GM18499 (cell line): ENCODE measurements at regions not wholly inside any gene's neighbourhood (a gene's known extent, or its start where the extent isn't known, plus 50 kb on each side); places are given as distances from the start of the nearest gene placed in this dataset.

Experiments used
- ATAC-seq: cut with Tn5 transposase; IDR thresholded peaks from one replicate; pipeline ENCODE4 v1.9.1; 2021; ENCODE audit warnings: moderate number of reproducible peaks; ENCODE audit not compliant: insufficient read depth, unreplicated experiment

DNA sequence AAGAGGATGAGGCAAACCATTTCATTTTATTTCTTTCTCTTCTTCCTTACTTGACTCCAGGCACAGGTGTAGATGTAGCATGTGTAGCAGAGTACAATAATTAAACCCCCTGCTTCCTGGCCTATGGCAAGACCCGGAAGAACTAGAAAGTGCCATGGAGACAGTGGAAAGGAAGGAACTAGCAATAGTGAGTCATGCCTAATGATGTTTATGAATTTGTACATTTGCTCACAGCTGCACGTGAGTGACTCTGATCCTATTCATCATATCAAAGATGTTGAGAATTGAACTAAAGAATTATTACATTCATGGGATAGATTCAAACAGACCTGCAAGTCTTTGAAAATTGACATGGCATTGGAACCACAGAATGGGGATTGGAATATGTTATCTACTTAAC is 2233.9 kb upstream of the TENM3 start:
- no peak for ATAC-seq

- ATAC-seq = peak; percentile 54
Measured at GRCh38 chr4:180028682-180029081, 2214.5 kb upstream of the TENM3 start.

DNA sequence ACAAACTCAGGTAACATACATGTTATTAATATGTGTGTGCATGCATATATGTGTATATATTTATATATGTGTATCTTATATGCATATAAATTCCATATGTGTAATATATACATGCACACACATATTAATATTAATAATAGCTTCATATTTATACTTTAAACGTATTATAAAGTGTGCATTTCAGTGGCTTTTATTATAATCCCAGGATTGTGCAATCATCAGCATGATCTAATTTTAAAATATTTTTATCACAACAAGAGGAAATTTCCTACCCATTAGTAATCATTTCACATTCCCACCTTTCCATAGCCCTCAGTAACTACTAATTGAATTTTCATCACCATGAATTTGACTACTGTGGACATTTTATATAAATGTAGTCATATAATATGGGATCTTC is 2211.9 kb upstream of the TENM3 start:
- ATAC-seq = no peak

GRCh38 chr4:180041576-180041975 is 2201.6 kb upstream of the TENM3 start:
- ATAC-seq = no peak

- ATAC-seq = no peak
Measured at GRCh38 chr4:180052629-180053028, 2190.6 kb upstream of the TENM3 start.

DNA sequence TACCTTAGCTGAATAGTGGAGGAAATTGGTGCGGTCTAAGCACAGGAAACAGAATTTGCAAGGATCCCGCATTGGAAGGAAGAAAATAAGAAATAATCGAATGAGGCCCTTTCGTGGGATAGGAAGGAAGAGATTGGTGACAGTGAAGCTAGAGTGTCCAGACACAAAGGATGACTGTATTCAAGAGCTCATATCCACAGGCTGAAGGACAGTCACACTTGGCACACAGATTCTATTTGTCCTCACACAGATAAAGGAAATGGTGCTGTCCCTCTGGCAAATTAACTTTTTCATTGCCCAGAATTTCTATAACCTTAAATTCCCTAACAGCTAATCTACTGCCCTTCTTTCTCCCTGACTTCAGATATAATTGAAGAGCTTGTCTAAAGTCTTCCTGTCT is 2188.9 kb upstream of the TENM3 start:
- no peak for ATAC-seq

DNA sequence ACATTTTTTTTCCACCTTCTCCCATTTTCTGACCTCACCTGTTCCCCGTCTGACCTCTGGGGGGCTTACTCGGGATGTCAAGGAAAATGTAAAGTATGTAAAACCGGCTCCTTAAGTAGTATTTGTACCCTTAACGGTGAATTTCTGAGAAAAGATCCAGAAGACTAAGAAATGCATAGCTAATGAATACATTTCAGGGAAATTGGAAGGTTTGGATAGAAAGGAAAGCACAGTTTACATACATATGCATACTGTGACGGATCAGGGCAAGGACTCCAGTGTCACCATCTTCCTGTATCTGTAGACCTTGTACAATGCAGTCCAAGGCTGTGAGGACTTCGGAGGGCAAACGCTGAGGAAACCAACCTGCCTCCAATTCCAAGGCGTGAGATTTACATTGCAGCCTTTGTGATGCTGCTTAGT is 2185.9 kb upstream of the TENM3 start:
- ATAC-seq = no peak

- ATAC-seq = peak; percentile 54
Measured at GRCh38 chr4:180057891-180058671, 2185.1 kb upstream of the TENM3 start.

GRCh38 chr4:180058691-180059215 is 2184.4 kb upstream of the TENM3 start:
- no peak for ATAC-seq

DNA sequence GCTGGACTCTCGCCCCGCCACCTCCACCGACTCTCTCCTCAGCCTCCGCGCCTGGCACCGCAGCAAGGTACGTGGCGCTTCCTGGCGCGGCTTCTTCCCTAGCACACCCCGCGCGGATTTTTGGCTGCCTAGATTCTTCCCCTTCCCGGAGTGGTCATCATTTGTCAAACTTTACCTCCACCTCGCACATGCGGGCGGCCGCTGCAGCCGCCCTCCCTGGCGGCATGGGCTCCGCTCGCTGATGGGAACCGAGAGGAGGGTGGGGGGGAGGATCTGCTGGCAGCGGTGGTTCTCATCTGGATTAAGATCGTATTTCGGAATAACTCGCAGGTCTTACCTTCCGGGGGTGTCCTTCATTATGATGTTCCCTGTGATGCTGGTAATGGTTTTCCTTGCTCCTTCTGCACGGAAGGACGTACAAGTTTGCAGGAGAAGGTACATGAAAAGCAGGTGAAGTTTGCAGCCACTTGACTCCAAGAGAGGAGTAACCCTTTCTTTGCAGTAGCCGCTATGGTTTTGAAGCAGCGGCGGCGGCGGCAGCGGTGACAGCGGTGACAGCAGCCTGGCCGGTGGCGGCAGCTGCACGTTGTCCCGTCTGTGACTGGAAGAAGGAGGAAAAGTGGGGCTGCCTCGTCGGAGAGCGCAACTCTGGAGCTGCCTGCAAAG is 2183.9 kb upstream of the TENM3 start:
- no peak for ATAC-seq

DNA sequence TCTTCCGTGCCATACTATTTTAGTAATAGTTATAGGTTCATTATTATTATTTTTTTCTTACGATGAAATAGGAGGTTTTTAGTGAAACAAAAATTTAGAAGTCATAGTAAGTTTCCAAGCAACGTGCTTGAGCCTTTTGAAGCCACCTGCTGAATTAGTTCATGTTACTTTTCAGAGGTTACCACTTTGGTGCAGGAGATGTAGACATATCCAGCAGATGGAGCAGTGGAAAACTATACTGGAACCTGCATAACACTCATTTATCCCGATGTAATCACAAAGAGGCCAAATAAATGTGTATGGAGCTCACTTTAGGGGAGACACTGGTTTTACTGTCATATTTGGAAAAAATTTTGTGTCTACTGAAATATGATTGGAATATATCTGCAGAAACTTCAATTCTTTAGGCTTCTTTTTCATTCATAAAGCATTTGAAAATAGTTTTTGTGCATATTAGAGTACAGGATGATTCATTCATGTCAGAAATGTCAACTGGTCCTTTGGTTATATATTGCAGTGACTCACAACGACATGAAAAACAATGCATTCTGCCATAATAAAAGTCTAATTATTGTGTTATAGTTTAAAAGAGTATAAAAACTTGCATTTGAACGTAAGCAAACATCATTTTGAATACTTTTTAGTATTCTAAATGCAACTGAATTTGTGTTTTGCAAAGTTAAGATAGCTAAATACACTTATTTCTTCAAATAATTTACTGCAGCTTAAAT is 2182.9 kb upstream of the TENM3 start:
- no peak for ATAC-seq

- ATAC-seq = no peak
Measured at GRCh38 chr4:180081072-180081471, 2162.1 kb upstream of the TENM3 start.

DNA sequence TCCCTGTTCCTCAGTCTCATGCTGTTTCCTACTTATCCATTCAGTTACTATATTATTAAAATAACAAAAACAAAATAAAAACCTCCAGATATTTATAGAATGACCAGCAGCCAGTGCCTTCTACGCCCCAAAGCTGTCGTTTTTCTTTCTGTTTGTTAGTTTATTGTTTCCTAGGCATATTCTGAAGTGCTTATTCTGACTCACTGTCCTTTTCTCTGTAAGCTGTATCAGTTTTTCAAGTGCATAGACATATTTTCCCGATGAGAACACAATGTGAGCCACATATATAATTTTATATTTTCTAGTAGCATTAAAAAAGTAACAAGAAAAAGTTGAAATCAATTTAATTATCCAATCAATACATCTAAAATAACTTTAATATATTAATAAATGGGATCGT is 2158.6 kb upstream of the TENM3 start:
- ATAC-seq = no peak

DNA sequence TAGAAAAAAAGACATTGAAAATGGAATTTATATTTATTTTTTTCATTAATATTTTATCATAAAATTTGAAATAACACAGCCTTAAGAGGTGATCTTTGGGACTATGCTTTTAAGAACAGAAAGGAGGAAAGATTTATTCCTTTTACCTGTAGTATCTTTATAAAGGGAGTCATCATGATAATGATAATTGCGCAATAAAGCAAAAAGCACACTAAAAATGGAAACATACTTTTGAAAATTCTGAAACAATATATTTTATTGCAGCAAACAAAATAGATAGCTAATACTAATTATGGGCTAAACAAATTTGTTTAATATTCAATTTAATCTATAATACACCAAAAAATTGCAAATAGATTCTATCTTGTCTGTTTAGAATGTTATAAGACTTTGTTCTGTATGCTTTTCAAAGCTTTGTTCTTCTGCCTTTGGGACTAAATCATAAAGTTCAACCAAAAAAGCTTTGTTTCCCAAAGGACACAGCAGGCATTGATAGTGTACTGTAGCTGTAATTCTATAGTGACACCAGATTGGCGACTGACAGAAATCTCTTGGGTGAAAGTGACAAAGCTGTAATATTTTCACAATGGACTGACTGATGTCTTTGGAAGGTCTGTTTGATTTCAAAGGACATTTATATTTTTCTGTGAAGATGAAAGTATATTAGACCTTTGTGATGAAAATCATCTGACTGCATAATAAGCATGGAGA is 2156.6 kb upstream of the TENM3 start:
- no peak for ATAC-seq

- ATAC-seq = no peak
Measured at GRCh38 chr4:180098586-180098985, 2144.6 kb upstream of the TENM3 start.

- ATAC-seq = no peak
Measured at GRCh38 chr4:180099957-180100356, 2143.2 kb upstream of the TENM3 start.

- ATAC-seq = no peak
Measured at GRCh38 chr4:180100433-180101344, 2142.5 kb upstream of the TENM3 start.

- no peak for ATAC-seq
Measured at GRCh38 chr4:180101348-180102083, 2141.7 kb upstream of the TENM3 start.

DNA sequence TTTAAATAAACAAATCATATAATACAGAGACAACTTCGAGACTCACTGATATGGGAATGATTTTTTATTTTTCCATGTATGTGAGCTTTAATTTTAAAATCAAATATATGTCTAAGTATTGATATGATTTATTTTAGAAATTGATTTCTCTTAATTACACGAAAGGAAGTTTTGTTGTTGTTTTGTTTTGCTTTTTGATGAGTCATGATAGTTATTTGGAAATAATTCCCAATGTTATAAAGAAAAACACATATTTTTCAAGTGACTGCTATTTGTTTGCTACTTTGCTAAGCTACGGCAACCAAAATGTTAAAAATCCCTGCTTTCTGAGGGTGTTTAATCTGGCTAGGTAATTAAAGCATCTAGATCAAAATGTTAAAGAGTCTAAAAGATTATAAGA is 2139.4 kb upstream of the TENM3 start:
- ATAC-seq = no peak
